ENCODE measurements at regions not wholly inside any gene's neighbourhood (a gene's known extent, or its start where the extent isn't known, plus 50 kb on each side); places are given as distances from the start of the nearest gene placed in this dataset.

- ChIA-PET CTCF (no interaction called here), POLR2A (ENCODE audit: low non-redundant PET) (no interaction called here)
- no peak for DNase-seq (ENCODE audit: low spot score)
- TF ChIP-seq CTCF (conservative IDR thresholded peaks at IDR 0.05; ENCODE audit: low read depth), result no peak
- H3K27ac ChIP-seq, result no peak overlapping the region
These were observed 451.5 kb upstream of the FAT1 start for GRCh38 chr4:187175197-187175596.

GRCh38 chr4:187176261-187176910, 452.7 kb upstream of the FAT1 start:
- ChIA-PET POLR2A (ENCODE audit: low non-redundant PET) (no interaction called here), CTCF (no interaction called here)
- no peak overlapping the region for H3K27ac ChIP-seq
- no peak for TF ChIP-seq CTCF (conservative IDR thresholded peaks at IDR 0.05; ENCODE audit: low read depth)
- DNase-seq (ENCODE audit: low spot score), result no peak

- no peak for DNase-seq (ENCODE audit: low spot score)
- no peak for TF ChIP-seq CTCF (conservative IDR thresholded peaks at IDR 0.05; ENCODE audit: low read depth)
- CTCF ChIA-PET, result interaction anchor here (0.7 kb wide), 1 partner anchor 76 kb away, joined by 3 read pairs; no protein-coding TSS in a partner anchor
- H3K27ac ChIP-seq, result no peak overlapping the region
- POLR2A ChIA-PET (ENCODE audit: low non-redundant PET), result no interaction called here
These were observed 454.4 kb upstream of the FAT1 start for GRCh38 chr4:187178084-187178483.

GRCh38 chr4:187178587-187178986, 454.9 kb upstream of the FAT1 start:
- no peak for TF ChIP-seq CTCF (conservative IDR thresholded peaks at IDR 0.05; ENCODE audit: low read depth)
- H3K27ac ChIP-seq, result no peak overlapping the region
- ChIA-PET POLR2A (ENCODE audit: low non-redundant PET) (no interaction called here), CTCF (no interaction called here)
- no peak for DNase-seq (ENCODE audit: low spot score)

- no peak for TF ChIP-seq CTCF (conservative IDR thresholded peaks at IDR 0.05; ENCODE audit: low read depth)
- POLR2A ChIA-PET (ENCODE audit: low non-redundant PET), result no interaction called here
- CTCF ChIA-PET, result interaction anchor here (1.3 kb wide), 1 partner anchor 13 kb away, joined by 3 read pairs; no protein-coding TSS in a partner anchor
- DNase-seq (ENCODE audit: low spot score), result no peak
- H3K27ac ChIP-seq, result no peak overlapping the region
These were observed 455.7 kb upstream of the FAT1 start for GRCh38 chr4:187179086-187180058.

- ChIA-PET CTCF (no interaction called here), POLR2A (ENCODE audit: low non-redundant PET) (no interaction called here)
- no peak for DNase-seq (ENCODE audit: low spot score)
- TF ChIP-seq CTCF (conservative IDR thresholded peaks at IDR 0.05; ENCODE audit: low read depth), result no peak
- H3K27ac ChIP-seq, result no peak overlapping the region
These were observed 457.4 kb upstream of the FAT1 start for GRCh38 chr4:187181054-187181453.

All from RWPE1 (cell line).